Spinal cord (tissue), 9 donors: ENCODE measurements at regions not wholly inside any gene's neighbourhood (a gene's known extent, or its start where the extent isn't known, plus 50 kb on each side); places are given as distances from the start of the nearest gene placed in this dataset.

Experiments
- DNase-seq, 6 donors: peaks; one replicate each; pipeline versions ENCODE4 v3.0.0 to v3.0.0-alpha.2; 2013 to 2015; ENCODE audit warnings: low spot score in 6 of 6, low read depth in 4 of 6
- H3K27ac ChIP-seq: one replicate; pipeline ENCODE4 v1.5.1; 2013; ENCODE audit warnings: low read depth, low read length, control low read depth
- H3K27me3 ChIP-seq: one replicate; pipeline ENCODE4 v1.6.1; 2013; ENCODE audit warnings: low read length; ENCODE audit not compliant: control insufficient read depth, insufficient read depth
- H3K36me3 ChIP-seq: one replicate; pipeline ENCODE4 v1.6.1; 2013; ENCODE audit warnings: low read length; ENCODE audit not compliant: control insufficient read depth, insufficient read depth
- H3K4me1 ChIP-seq: one replicate; pipeline ENCODE4 v1.6.1; 2013; ENCODE audit warnings: low read length; ENCODE audit not compliant: control insufficient read depth, insufficient read depth
- H3K4me3 ChIP-seq: one replicate; pipeline ENCODE4 v1.5.1; 2013; ENCODE audit warnings: low read depth, low read length, control low read depth
- H3K9me3 ChIP-seq: one replicate; pipeline ENCODE4 v1.6.1; 2013; ENCODE audit warnings: low read length; ENCODE audit not compliant: control insufficient read depth, insufficient read depth
- WGBS: methylation state at CpG from one replicate; pipeline ENCODE4 v1.1.5; 2013; ENCODE audit warnings: missing lambda C conversion rate; ENCODE audit not compliant: insufficient coverage; 5-methylcytosine and 5-hydroxymethylcytosine counted together
- donor health status: healthy.

DNA sequence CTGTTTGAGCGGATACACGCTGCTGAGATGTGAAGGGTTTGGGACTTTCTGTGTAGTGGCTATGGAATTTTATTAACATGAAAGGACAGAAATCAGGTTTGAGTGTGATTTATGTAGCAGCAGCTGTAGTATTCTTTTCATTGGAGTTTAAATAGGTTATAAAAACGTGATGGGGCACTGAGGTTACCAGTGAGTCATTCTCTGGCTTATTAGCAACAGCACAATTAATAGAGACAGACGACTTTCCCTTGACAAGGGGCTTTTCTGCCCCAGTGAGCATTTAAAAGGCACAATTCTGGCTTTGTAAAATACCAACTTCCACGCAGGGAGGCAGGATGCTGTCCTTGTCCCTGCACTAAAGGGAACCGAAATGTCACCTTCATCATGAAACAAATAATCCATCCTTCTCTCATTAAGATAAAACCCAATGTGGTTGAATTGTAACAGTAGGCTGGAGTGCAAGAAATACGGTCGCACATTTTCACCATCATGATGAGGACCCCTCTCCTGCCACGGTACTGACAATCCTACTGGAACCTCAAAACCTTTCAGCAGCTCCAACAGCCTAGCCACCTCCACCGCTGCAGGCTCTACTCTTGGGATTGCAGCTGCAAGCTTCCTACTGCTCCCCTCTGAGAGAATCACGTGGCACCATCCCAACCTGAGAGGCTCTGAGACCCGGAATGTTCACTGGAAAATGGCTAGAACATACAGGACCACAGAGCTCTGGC is 293.9 kb downstream of the IRX1 start:
- Histone ChIP-seq H3K4me3 (no peak overlapping the region), H3K27ac (no peak overlapping the region), H3K4me1 (peaks cover 4% of the 10 kb centered on the region), H3K9me3 (no peaks in the 10 kb centered on the region), H3K36me3 (no peaks in the 10 kb centered on the region), H3K27me3 (no peaks in the 10 kb centered on the region)
- 42% methylated on average over 10 of the region's 12 CpGs for WGBS
- peak in 1 of 6 donors; percentile 35 for DNase-seq

DNA sequence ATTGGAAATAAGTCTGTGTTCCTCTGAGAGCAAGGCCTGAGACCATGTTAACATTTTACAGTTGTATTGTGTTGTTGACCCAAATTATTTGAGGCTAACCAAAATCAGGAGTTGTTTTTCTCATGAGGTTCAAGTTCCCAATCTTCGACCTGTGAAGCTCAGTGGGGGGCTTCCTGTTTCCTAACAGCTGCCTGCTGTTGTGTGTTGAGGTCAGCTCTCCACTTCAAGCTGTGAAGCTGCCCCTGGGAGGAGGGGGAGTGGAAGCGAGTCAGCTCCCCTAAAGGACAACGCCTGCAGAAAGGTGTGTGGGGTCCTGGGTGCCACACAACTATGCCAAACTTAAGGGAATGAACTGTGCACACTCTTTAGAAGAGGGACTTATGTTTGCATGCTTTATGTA is 295.5 kb downstream of the IRX1 start:
- no peak for DNase-seq
- Histone ChIP-seq H3K9me3 (no peaks in the 10 kb centered on the region), H3K36me3 (no peaks in the 10 kb centered on the region), H3K27me3 (no peaks in the 10 kb centered on the region), H3K4me3 (no peak overlapping the region), H3K4me1 (peaks cover 4% of the 10 kb centered on the region), H3K27ac (no peak overlapping the region)
- no CpG with 5 or more reads among the region's 3 CpGs for WGBS

DNA sequence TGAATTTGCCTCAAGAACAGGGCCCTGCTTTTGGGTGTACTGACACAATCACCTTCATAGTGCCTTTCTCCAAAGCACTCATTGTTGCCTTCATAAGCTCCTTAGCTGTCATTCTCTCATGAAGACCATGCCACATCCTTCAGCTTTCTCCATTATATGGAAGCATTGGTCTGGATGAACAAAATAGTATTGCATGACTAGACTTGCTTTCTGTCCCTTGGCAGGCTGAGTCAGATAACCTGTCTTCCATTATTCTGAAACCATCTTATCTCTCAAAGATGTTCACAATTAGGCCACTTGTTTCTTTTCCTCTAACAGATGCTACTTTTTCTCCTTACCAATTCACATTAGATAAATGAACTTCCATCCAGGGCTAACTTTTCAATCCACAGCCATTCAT is 297.9 kb downstream of the IRX1 start:
- H3K4me1 ChIP-seq = peaks cover 4% of the 10 kb centered on the region
- DNase-seq = no peak
- no peaks in the 10 kb centered on the region for H3K36me3 ChIP-seq
- H3K27ac ChIP-seq = no peak overlapping the region
- H3K9me3 ChIP-seq = peaks cover 2% of the 10 kb centered on the region
- H3K27me3 ChIP-seq = no peaks in the 10 kb centered on the region
- no peak overlapping the region for H3K4me3 ChIP-seq

DNA sequence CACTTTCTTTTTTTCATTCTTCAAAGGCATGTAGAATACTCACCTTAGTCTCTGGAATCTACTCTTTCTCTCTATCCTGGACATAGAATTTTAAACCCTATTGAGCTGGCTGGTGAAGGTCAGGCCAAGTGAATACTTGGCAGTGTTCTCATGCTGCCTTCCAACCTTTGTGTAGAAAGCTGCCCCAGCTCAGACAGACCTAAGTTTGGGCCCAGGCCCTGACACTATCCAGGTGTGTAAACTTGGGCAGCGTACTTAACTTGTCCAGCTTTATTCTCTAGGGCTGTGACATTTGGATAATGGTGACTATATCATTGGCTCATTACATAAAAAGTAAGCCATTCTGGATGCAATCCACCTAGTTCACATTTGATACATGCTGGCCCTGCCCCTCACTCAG is 298.3 kb downstream of the IRX1 start:
- peaks cover 1% of the 10 kb centered on the region for H3K4me1 ChIP-seq
- no peaks in the 10 kb centered on the region for H3K36me3 ChIP-seq
- no peak for DNase-seq
- H3K4me3 ChIP-seq = no peak overlapping the region
- WGBS = no CpG with 5 or more reads among the region's 1 CpG
- H3K9me3 ChIP-seq = peaks cover 2% of the 10 kb centered on the region
- H3K27ac ChIP-seq = no peak overlapping the region
- H3K27me3 ChIP-seq = no peaks in the 10 kb centered on the region

DNA sequence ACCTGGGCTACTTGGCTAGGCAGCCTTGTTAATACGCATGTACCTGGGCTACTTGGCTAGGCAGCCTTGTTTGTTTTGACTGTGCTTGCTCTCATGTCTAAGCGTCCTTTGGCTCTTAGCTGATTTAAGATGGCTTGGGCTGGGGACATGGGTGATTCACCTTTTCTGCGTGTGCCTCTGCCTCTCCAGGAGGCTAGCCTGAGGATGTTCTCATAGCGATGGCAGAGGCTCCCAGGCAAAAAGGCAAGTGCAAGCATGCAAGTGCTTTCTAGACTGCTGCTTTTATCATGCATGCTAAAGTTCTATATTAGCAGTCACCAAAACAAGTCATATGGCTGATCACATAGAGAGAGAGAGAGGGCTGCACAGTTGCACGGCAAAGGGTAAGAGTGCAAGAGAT is 300.5 kb downstream of the IRX1 start:
- DNase-seq = no peak
- WGBS = 96% methylated on average over 4 of the region's 5 CpGs
- H3K36me3 ChIP-seq = no peaks in the 10 kb centered on the region
- H3K27me3 ChIP-seq = no peaks in the 10 kb centered on the region
- no peak overlapping the region for H3K4me3 ChIP-seq
- no peak overlapping the region for H3K27ac ChIP-seq
- peaks cover 2% of the 10 kb centered on the region for H3K9me3 ChIP-seq
- no peaks in the 10 kb centered on the region for H3K4me1 ChIP-seq

DNA sequence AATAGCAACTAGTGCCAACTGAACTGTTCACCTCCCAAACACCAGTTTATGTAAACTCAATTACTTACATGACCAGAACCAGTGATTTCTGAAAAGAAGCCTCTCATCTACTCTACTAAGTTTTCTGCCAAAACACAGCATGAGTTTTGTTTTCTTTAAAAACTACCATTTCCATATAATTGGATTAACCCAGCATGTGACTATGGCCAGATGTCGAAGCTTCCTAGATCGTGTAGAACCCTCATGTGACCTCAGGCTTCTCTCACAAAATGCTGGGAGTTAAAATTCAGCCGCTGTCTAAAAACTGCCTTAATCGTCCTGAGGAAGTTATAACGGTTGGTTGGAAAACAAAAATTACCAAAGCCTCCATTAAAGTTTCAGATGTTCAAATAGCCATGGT is 303.5 kb downstream of the IRX1 start:
- no peaks in the 10 kb centered on the region for H3K27me3 ChIP-seq
- H3K27ac ChIP-seq = no peak overlapping the region
- peaks cover 2% of the 10 kb centered on the region for H3K9me3 ChIP-seq
- 20% methylated on average over 1 of the region's 5 CpGs for WGBS
- H3K36me3 ChIP-seq = no peaks in the 10 kb centered on the region
- H3K4me1 ChIP-seq = no peaks in the 10 kb centered on the region
- peak in 3 of 6 donors; percentile 14 to 56 (median 44) for DNase-seq
- no peak overlapping the region for H3K4me3 ChIP-seq

DNA sequence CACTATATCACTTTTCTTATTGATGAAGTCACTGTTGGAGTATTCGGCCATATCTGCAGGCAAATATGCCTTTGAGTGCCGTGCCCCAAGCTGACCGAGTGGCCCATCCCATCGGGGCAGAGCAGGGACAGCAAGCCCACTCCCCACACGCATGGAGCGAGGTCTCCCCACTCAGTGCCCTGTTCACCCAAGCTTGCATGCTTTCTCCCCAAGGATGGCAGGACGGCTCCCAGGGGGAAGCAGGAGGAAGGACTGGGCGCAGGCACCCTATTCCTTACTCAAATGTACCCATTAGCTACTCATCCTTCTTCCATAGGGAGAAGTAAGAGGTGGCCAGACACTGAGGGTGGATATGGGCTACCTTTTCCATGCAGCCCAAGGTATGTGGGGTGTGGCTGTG is 309.0 kb downstream of the IRX1 start:
- Histone ChIP-seq H3K4me1 (no peaks in the 10 kb centered on the region), H3K9me3 (no peaks in the 10 kb centered on the region), H3K36me3 (no peaks in the 10 kb centered on the region), H3K27ac (no peak overlapping the region), H3K4me3 (no peak overlapping the region), H3K27me3 (peaks cover 2% of the 10 kb centered on the region)
- no peak for DNase-seq
- 94% methylated on average over 7 of the region's 8 CpGs for WGBS

DNA sequence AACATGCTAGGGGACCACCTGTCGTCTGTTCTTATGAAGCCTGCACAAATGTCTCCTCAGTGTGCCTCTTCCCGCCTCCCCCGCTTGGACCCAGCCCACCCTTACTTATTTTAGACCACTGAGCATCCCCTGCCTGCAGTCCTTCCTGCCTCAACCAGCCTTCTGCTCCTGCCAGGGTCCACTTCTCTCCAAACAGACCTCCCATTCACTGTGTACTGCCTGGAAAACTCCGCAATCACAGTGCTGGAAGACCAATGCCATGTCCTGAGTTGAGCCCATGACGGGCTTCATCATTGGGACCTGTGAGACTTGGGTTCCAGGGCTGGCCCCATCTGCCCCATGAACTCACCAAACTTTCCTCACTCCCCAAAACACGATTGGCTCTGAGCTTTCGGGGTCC is 309.4 kb downstream of the IRX1 start:
- 91% methylated on average over 7 of the region's 7 CpGs for WGBS
- H3K36me3 ChIP-seq = no peaks in the 10 kb centered on the region
- H3K27ac ChIP-seq = no peak overlapping the region
- peaks cover 2% of the 10 kb centered on the region for H3K27me3 ChIP-seq
- no peaks in the 10 kb centered on the region for H3K4me1 ChIP-seq
- H3K4me3 ChIP-seq = no peak overlapping the region
- DNase-seq = no peak
- no peaks in the 10 kb centered on the region for H3K9me3 ChIP-seq

DNA sequence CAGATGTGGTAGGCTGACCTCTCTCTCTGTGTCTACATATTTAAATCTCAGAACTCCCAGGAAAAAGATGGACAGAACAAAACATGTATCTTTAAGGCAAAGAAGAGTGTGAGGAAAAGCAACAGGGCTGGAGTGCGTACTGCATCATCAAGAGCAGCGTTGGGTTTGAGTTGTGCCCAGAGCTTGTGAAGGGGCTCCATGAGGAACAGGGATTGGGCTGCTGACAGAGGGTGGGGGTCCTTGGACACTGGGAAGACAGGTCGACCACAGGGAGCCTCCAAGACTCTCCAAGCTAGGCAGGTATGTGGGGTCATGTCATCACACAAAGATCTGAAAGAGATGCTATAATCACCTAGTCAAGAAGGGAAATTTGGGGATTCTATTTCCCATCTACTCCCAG is 309.9 kb downstream of the IRX1 start:
- Histone ChIP-seq H3K36me3 (no peaks in the 10 kb centered on the region), H3K27me3 (peaks cover 2% of the 10 kb centered on the region), H3K4me1 (no peaks in the 10 kb centered on the region), H3K27ac (no peak overlapping the region), H3K9me3 (no peaks in the 10 kb centered on the region), H3K4me3 (no peak overlapping the region)
- 95% methylated on average over 2 of the region's 3 CpGs for WGBS
- DNase-seq = no peak

DNA sequence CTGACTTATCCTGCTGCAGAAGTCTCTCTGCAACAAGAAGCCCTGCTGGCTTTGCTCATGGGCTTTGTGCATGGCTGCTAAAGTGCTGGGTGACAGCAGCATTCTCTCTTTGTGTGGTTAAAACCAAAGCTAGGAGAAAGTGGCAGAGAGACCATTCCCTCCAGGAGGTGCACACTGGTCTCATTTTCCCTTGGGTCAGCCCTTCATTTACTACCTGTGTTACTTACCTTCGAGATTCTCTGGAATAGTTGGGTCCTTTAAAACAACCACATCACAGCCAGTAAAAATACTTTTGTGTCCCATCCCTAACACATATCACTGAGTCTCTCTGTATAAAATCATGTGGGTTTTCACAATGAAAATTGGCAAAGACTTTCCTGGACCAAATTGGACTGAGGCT is 315.5 kb downstream of the IRX1 start:
- no peaks in the 10 kb centered on the region for H3K9me3 ChIP-seq
- no peak for DNase-seq
- 100% methylated on average over 1 of the region's 1 CpG for WGBS

More for the DNA sequence above, 315.5 kb downstream of the IRX1 start:
- Histone ChIP-seq H3K4me1 (no peaks in the 10 kb centered on the region), H3K4me3 (no peak overlapping the region), H3K36me3 (no peaks in the 10 kb centered on the region), H3K27ac (no peak overlapping the region), H3K27me3 (peaks cover 2% of the 10 kb centered on the region)
